ENCODE measurements at regions not wholly inside any gene's neighbourhood (a gene's known extent, or its start where the extent isn't known, plus 50 kb on each side); places are given as distances from the start of the nearest gene placed in this dataset.

DNA sequence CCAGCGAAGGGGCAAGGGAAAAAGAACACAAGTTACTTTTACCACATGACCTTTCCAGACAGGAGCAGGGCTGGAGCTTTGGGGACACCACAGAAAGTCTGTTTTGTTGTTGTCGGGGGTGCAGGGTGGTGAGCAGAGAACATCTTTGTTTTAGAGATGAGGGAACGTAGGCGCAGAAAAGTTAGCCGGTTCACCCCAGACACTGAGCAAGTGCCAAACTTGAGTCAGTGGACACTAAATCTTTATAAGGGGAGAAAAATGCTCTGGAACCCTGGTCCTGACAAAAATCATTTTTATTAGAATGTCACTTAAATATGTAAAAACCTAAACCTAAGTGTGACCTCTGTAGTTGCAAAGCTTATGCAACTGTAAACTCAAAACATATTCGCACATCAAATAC, 126.4 kb upstream of the GAS1 start:
- Histone ChIP-seq H3K79me2 (ENCODE audit: control insufficient read depth, insufficient read depth, low read length) (no peaks in the 10 kb centered on the region), H3K9ac (ENCODE audit: control insufficient read depth, extremely low read depth, insufficient read depth, low read length) (no peak overlapping the region), H4K20me1 (ENCODE audit: control insufficient read depth, extremely low read depth, insufficient read depth, low read length) (no peaks in the 10 kb centered on the region), H3K9me3 (ENCODE audit: control insufficient read depth, low read depth, low read length) (peaks cover 5% of the 10 kb centered on the region), H3K4me3 (ENCODE audit: control insufficient read depth in 2 of 3, extremely low read depth in 1 of 3, insufficient read depth in 2 of 3, low read depth in 1 of 3, low read length in 3 of 3) (no peak overlapping the region), H3K36me3 (ENCODE audit: control insufficient read depth in 2 of 2, extremely low read depth in 1 of 2, insufficient read depth in 2 of 2, low read length in 2 of 2) (no peaks in the 10 kb centered on the region), H2AFZ (ENCODE audit: control insufficient read depth, low read length) (no peak overlapping the region), H3K9me1 (ENCODE audit: control insufficient read depth, extremely low read depth, insufficient read depth, low read length) (no peaks in the 10 kb centered on the region), H3K4me1 (ENCODE audit: control insufficient read depth, extremely low read depth, insufficient read depth, low read length) (peaks cover 4% of the 10 kb centered on the region), H3K27ac (ENCODE audit: control insufficient read depth, insufficient read depth, low read length) (no peak overlapping the region), H3K4me2 (ENCODE audit: control insufficient read depth, extremely low read depth, insufficient read depth, low read depth, low read length) (no peak overlapping the region), H3K27me3 (ENCODE audit: control insufficient read depth, extremely low read depth, insufficient read depth, low read length) (no peaks in the 10 kb centered on the region)
- TF ChIP-seq, protein P1, sequence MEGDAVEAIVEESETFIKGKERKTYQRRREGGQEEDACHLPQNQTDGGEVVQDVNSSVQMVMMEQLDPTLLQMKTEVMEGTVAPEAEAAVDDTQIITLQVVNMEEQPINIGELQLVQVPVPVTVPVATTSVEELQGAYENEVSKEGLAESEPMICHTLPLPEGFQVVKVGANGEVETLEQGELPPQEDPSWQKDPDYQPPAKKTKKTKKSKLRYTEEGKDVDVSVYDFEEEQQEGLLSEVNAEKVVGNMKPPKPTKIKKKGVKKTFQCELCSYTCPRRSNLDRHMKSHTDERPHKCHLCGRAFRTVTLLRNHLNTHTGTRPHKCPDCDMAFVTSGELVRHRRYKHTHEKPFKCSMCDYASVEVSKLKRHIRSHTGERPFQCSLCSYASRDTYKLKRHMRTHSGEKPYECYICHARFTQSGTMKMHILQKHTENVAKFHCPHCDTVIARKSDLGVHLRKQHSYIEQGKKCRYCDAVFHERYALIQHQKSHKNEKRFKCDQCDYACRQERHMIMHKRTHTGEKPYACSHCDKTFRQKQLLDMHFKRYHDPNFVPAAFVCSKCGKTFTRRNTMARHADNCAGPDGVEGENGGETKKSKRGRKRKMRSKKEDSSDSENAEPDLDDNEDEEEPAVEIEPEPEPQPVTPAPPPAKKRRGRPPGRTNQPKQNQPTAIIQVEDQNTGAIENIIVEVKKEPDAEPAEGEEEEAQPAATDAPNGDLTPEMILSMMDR (optimal IDR thresholded peaks at IDR 0.05 in 1 of 3, IDR thresholded peaks at IDR 0.05 in 1 of 3, conservative IDR thresholded peaks at IDR 0.05 in 1 of 3; ENCODE audit: extremely low read depth in 1 of 3, insufficient read depth in 2 of 3, low read length in 3 of 3): no peak
- TF ChIP-seq EZH2 (IDR thresholded peaks at IDR 0.05; ENCODE audit: low read length): no peak
- FAIRE-seq: no peak
- DNase-seq (ENCODE audit: low read depth, low spot score): no peak
- dilution Hi-C loops (cut with MboI; ENCODE audit: extremely low pct_ligation_motif_present, low sequenced_read_pairs): no loop called here

DNA sequence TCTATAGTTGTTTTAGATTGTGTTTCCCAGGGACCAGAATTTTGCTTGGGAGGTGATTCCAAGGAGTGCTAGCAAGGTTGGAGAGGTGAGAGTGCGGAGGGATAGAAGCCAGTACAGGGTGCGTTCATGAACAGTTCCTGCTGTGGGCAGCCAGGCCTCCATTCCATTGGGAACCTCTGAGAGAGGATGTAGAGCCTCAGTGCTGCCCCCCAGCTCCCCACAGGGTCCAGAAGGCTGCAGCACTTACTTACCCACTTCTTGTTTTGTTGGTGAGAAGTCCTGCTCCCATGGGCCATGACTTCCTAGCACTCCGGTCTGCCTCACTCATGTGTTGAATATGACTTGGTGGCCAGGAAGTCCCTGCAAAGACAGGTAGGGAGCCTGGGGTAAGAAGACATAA, 128.2 kb upstream of the GAS1 start:
- Histone ChIP-seq H2AFZ (ENCODE audit: control insufficient read depth, low read length) (no peak overlapping the region), H3K27me3 (ENCODE audit: control insufficient read depth, extremely low read depth, insufficient read depth, low read length) (no peaks in the 10 kb centered on the region), H3K27ac (ENCODE audit: control insufficient read depth, insufficient read depth, low read length) (no peak overlapping the region), H3K4me2 (ENCODE audit: control insufficient read depth, extremely low read depth, insufficient read depth, low read depth, low read length) (no peak overlapping the region), H3K79me2 (ENCODE audit: control insufficient read depth, insufficient read depth, low read length) (no peaks in the 10 kb centered on the region), H3K9me3 (ENCODE audit: control insufficient read depth, low read depth, low read length) (peaks cover 2% of the 10 kb centered on the region), H3K9ac (ENCODE audit: control insufficient read depth, extremely low read depth, insufficient read depth, low read length) (no peak overlapping the region), H3K9me1 (ENCODE audit: control insufficient read depth, extremely low read depth, insufficient read depth, low read length) (no peaks in the 10 kb centered on the region), H3K36me3 (ENCODE audit: control insufficient read depth in 2 of 2, extremely low read depth in 1 of 2, insufficient read depth in 2 of 2, low read length in 2 of 2) (no peaks in the 10 kb centered on the region), H3K4me3 (ENCODE audit: control insufficient read depth in 2 of 3, extremely low read depth in 1 of 3, insufficient read depth in 2 of 3, low read depth in 1 of 3, low read length in 3 of 3) (no peak overlapping the region), H4K20me1 (ENCODE audit: control insufficient read depth, extremely low read depth, insufficient read depth, low read length) (no peaks in the 10 kb centered on the region), H3K4me1 (ENCODE audit: control insufficient read depth, extremely low read depth, insufficient read depth, low read length) (peaks cover 4% of the 10 kb centered on the region)
- TF ChIP-seq EZH2 (IDR thresholded peaks at IDR 0.05; ENCODE audit: low read length): no peak
- TF ChIP-seq, protein P1 (optimal IDR thresholded peaks at IDR 0.05 in 1 of 3, IDR thresholded peaks at IDR 0.05 in 1 of 3, conservative IDR thresholded peaks at IDR 0.05 in 1 of 3; ENCODE audit: extremely low read depth in 1 of 3, insufficient read depth in 2 of 3, low read length in 3 of 3): no peak
- FAIRE-seq (no peak), DNase-seq (ENCODE audit: low read depth, low spot score) (no peak)
- dilution Hi-C loops (cut with MboI; ENCODE audit: extremely low pct_ligation_motif_present, low sequenced_read_pairs): no loop called here
